GM23338 (cell line): ENCODE measurements at regions not wholly inside any gene's neighbourhood (a gene's known extent, or its start where the extent isn't known, plus 50 kb on each side); places are given as distances from the start of the nearest gene placed in this dataset.

ENCODE experiments used
- ATAC-seq: fragments of 200-7000 bp; cut with Tn5 transposase; 3 replicates; pipeline ENCODE4 v1.9.1; 2020
- DNase-seq: peaks from one replicate; pipeline ENCODE4 v3.0.0-alpha.2; 2015; ENCODE audit warnings: low spot score
- H2AFZ ChIP-seq: fragments of 200-600 bp; sonication (generic); 2 replicates; pipeline ENCODE4 v1.8.0; 2016; ENCODE audit warnings: antibody characterized with exemption, mild to moderate bottlenecking, moderate library complexity
- H3F3A ChIP-seq: fragments of 200-600 bp; sonication (generic); replicated peaks from 2 replicates; pipeline ENCODE4 v1.8.0; 2017; ENCODE audit warnings: antibody characterized with exemption, mixed run types, low read depth
- H3K27ac ChIP-seq: fragments of 200-600 bp; sonication (generic); 2 replicates; pipeline ENCODE4 v1.6.1; 2016; ENCODE audit warnings: low read depth
- H3K27me3 ChIP-seq: fragments of 200-600 bp; sonication (generic); 2 replicates; pipeline ENCODE4 v1.8.0; 2016; ENCODE audit warnings: mild to moderate bottlenecking, mixed run types, moderate library complexity; ENCODE audit not compliant: insufficient read depth
- H3K36me3 ChIP-seq: fragments of 200-600 bp; sonication (generic); 2 replicates; pipeline ENCODE4 v1.8.0; 2016; ENCODE audit warnings: mild to moderate bottlenecking; ENCODE audit not compliant: insufficient read depth
- H3K4me1 ChIP-seq: fragments of 200-600 bp; sonication (generic); 2 replicates; pipeline ENCODE4 v1.8.0; 2016; ENCODE audit warnings: mild to moderate bottlenecking, moderate library complexity; ENCODE audit not compliant: insufficient read depth
- H3K4me2 ChIP-seq: fragments of 200-600 bp; sonication (generic); 2 replicates; pipeline ENCODE4 v1.7.1; 2017; ENCODE audit warnings: mixed run types
- H3K4me3 ChIP-seq: fragments of 200-600 bp; sonication (generic); 2 replicates; pipeline ENCODE4 v1.6.1; 2016; ENCODE audit warnings: mixed run types
- H3K79me2 ChIP-seq: fragments of 200-600 bp; sonication (generic); replicated peaks from 2 replicates; pipeline ENCODE4 v1.8.0; 2017; ENCODE audit warnings: mild to moderate bottlenecking; ENCODE audit not compliant: insufficient read depth
- H3K9me2 ChIP-seq: fragments of 200-600 bp; sonication (generic); 2 replicates; pipeline ENCODE4 v1.8.0; 2017; ENCODE audit not compliant: insufficient read depth
- H4K20me1 ChIP-seq: fragments of 200-600 bp; sonication (generic); replicated peaks from 2 replicates; pipeline ENCODE4 v1.8.0; 2017; ENCODE audit warnings: mild to moderate bottlenecking; ENCODE audit not compliant: insufficient read depth
- H3K27ac Mint-ChIP-seq: 2 replicates; pipeline ENCODE4 v1.8.0; 2020; ENCODE audit warnings: inconsistent platforms, mild to moderate bottlenecking, moderate library complexity, mixed read lengths
- H3K27me3 Mint-ChIP-seq: 3 replicates; pipeline ENCODE4 v1.8.0; 2022; ENCODE audit warnings: low read depth, mild to moderate bottlenecking, moderate library complexity, mixed read lengths, inconsistent platforms; ENCODE audit not compliant: insufficient read depth, poor library complexity
- H3K36me3 Mint-ChIP-seq: 3 replicates; pipeline ENCODE4 v1.8.0; 2021; ENCODE audit warnings: low read depth, mild to moderate bottlenecking, inconsistent platforms, moderate library complexity, mixed read lengths
- H3K4me1 Mint-ChIP-seq: 3 replicates; pipeline ENCODE4 v1.8.0; 2020; ENCODE audit warnings: mild to moderate bottlenecking, inconsistent platforms, mixed read lengths
- H3K4me3 Mint-ChIP-seq: 3 replicates; pipeline ENCODE4 v1.8.0; 2021; ENCODE audit warnings: moderate library complexity, mild to moderate bottlenecking, inconsistent platforms, mixed read lengths
- H3K9me3 Mint-ChIP-seq: 3 replicates; pipeline ENCODE4 v1.8.0; 2020; ENCODE audit warnings: moderate library complexity, mild to moderate bottlenecking, inconsistent platforms, mixed read lengths
- CREB1 ChIP-seq: fragments of 250-450 bp; sonication (Bioruptor Pico); IDR thresholded peaks from 2 replicates; pipeline ENCODE4 v1.5.0; 2020; ENCODE audit warnings: low read depth, mild to moderate bottlenecking, moderate library complexity
- ETS1 ChIP-seq: IDR thresholded peaks from 2 replicates; pipeline ENCODE4 v1.6.1; 2016; ENCODE audit warnings: antibody characterized with exemption
- EZH2 ChIP-seq: fragments of 200-600 bp; sonication (generic); IDR thresholded peaks from one replicate; pipeline ENCODE4 v1.8.0; 2017; ENCODE audit warnings: antibody characterized with exemption, mild to moderate bottlenecking, low read depth; ENCODE audit not compliant: unreplicated experiment
- EZH2phosphoT487 ChIP-seq: fragments of 200-600 bp; sonication (generic); IDR thresholded peaks from one replicate; pipeline ENCODE4 v1.8.1; 2018; ENCODE audit warnings: antibody characterized with exemption; ENCODE audit not compliant: unreplicated experiment
- NANOG ChIP-seq: IDR thresholded peaks from 2 replicates; pipeline ENCODE4 v1.6.1; 2016; ENCODE audit warnings: antibody characterized with exemption, borderline replicate concordance
- REST ChIP-seq: IDR thresholded peaks from one replicate; pipeline ENCODE4 v1.6.1; 2018; ENCODE audit warnings: antibody characterized with exemption; ENCODE audit not compliant: unreplicated experiment
- STAT1 ChIP-seq: IDR thresholded peaks from one replicate; pipeline ENCODE4 v1.6.1; 2016; ENCODE audit warnings: antibody characterized with exemption; ENCODE audit not compliant: unreplicated experiment
- ZNF114 ChIP-seq: fragments of 250-450 bp; sonication (Bioruptor Pico); IDR thresholded peaks from 2 replicates; pipeline ENCODE4 v1.5.0; 2020; ENCODE audit warnings: mild to moderate bottlenecking, moderate library complexity
- ZNF462 ChIP-seq: fragments of 250-450 bp; sonication (Bioruptor Pico); IDR thresholded peaks from 2 replicates; pipeline ENCODE4 v1.5.0; 2020; ENCODE audit warnings: mild to moderate bottlenecking, moderate library complexity

- TF ChIP-seq EZH2 (no peak), REST (no peak)
Observed at GRCh38 chr7:136055266-136055665, 78.1 kb upstream of the MTPN start (continued).

- no peak overlapping the region for H2AFZ ChIP-seq
- H3K9me2 ChIP-seq: 0 out of 2 replicates have a peak, but pooled peaks cover 4% of the 10 kb centered on the region
- H3K79me2 ChIP-seq: no peaks in the 10 kb centered on the region
- DNase-seq: no peak
- H3K4me3 ChIP-seq: no peak overlapping the region
- Mint-ChIP-seq H3K27ac (no peak overlapping the region), H3K4me1 (peaks cover 3% of the 10 kb centered on the region; the same call in 2 of the 3 replicates), H3K36me3 (peaks cover 4% of the 10 kb centered on the region; the same call in 1 of the 3 replicates), H3K27me3 (no peaks in the 10 kb centered on the region), H3K4me3 (no peak overlapping the region), H3K9me3 (peaks cover 4% of the 10 kb centered on the region; the same call in 2 of the 3 replicates)
- no peak overlapping the region for H3K27ac ChIP-seq
- no peaks in the 10 kb centered on the region for H3K27me3 ChIP-seq
- no peaks in the 10 kb centered on the region for H3K4me1 ChIP-seq
- no peak overlapping the region for H3K4me2 ChIP-seq
- no peaks in the 10 kb centered on the region for H3F3A ChIP-seq
- H4K20me1 ChIP-seq: no peaks in the 10 kb centered on the region
- ATAC-seq: no peak
- no peaks in the 10 kb centered on the region for H3K36me3 ChIP-seq
- no peak for TF ChIP-seq EZH2phosphoT487
- no peak for TF ChIP-seq CREB1
- TF ChIP-seq ETS1: no peak
- no peak for TF ChIP-seq EZH2
- TF ChIP-seq STAT1: no peak
- TF ChIP-seq NANOG: no peak
- no peak for TF ChIP-seq ZNF462 (CRISPR knock-in tag)
- no peak for TF ChIP-seq REST
- no peak for TF ChIP-seq ZNF114 (CRISPR knock-in tag)
Observed at GRCh38 chr7:136053689-136054485, 76.7 kb upstream of the MTPN start.
